Ishikawa (cell line): ENCODE measurements at regions not wholly inside any gene's neighbourhood (a gene's known extent, or its start where the extent isn't known, plus 50 kb on each side); places are given as distances from the start of the nearest gene placed in this dataset.

Experiments
- CEBPB ChIP-seq: IDR thresholded peaks from 2 replicates; pipeline ENCODE4 v1.6.1; 2012
- CREB1 ChIP-seq: IDR thresholded peaks from 2 replicates; pipeline ENCODE4 v1.6.1; 2012; ENCODE audit warnings: low read depth
- EGR1 ChIP-seq: IDR thresholded peaks from 2 replicates; pipeline ENCODE4 v1.6.1; 2012
- EP300 ChIP-seq: IDR thresholded peaks from 2 replicates; pipeline ENCODE4 v1.6.1; 2012; ENCODE audit warnings: borderline replicate concordance
- FOXM1 ChIP-seq: IDR thresholded peaks from 2 replicates; pipeline ENCODE4 v1.6.1; 2012; ENCODE audit warnings: low read depth, borderline replicate concordance
- NFIC ChIP-seq: IDR thresholded peaks from 2 replicates; pipeline ENCODE4 v1.6.1; 2012
- RAD21 ChIP-seq: IDR thresholded peaks from 2 replicates; pipeline ENCODE4 v1.6.1; 2012; ENCODE audit warnings: low read depth
- TAF1 ChIP-seq: IDR thresholded peaks from 2 replicates; pipeline ENCODE4 v1.6.1; 2012; ENCODE audit warnings: low read depth, mild to moderate bottlenecking
- TCF12 ChIP-seq: IDR thresholded peaks from 2 replicates; pipeline ENCODE4 v1.6.1; 2012; ENCODE audit warnings: low read depth
- TEAD4 ChIP-seq: IDR thresholded peaks from 2 replicates; pipeline ENCODE4 v1.6.1; 2012
- YY1 ChIP-seq: IDR thresholded peaks from 2 replicates; pipeline ENCODE4 v1.6.1; 2012; ENCODE audit warnings: low read depth
- ZBTB7A ChIP-seq: IDR thresholded peaks from 2 replicates; pipeline ENCODE4 v1.6.1; 2012; ENCODE audit warnings: low read depth
- TF ChIP-seq, protein P1 (sequence below): IDR thresholded peaks from 2 replicates; pipeline ENCODE4 v1.6.1; 2012
- TF ChIP-seq, protein P2 (sequence below): IDR thresholded peaks from 2 replicates; pipeline ENCODE4 v1.6.1; 2012
- TF ChIP-seq, protein P3 (sequence below): IDR thresholded peaks from 2 replicates; pipeline ENCODE4 v1.6.1; 2012; ENCODE audit warnings: low read depth, mild to moderate bottlenecking

DNA sequence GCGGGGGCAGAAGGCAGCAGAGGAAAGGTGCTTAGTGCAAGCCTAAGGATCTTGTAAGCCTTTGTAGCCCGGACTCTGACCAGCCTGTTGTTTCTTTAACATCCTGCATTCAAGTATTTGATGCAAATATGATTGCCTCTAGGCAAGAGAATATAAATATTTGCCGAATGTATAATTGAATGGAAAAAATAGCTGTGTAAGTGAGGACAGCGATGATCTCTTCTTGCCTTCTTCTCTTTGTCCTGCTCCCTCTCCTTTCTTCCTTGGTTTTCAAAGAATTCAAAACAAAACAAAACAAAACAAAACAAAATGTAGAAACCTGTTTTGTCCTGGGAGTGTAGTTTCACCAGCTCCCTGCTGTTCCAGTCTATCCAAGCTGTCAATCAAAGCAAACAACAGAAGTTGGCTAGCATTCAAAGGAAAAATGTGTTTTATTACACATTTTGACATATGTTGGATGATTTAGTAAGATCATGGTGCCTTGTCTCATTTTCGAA lies 74.9 kb upstream of the CPM start:
- TF ChIP-seq TCF12 (no peak), NFIC (peak; percentile 84), TEAD4 (peak; percentile 12; the same call in 1 of the 2 replicates), CEBPB (no peak), YY1 (no peak), FOXM1 (peak; percentile 50; the same call in 1 of the 2 replicates), CREB1 (no peak)
- TF ChIP-seq, protein P1, sequence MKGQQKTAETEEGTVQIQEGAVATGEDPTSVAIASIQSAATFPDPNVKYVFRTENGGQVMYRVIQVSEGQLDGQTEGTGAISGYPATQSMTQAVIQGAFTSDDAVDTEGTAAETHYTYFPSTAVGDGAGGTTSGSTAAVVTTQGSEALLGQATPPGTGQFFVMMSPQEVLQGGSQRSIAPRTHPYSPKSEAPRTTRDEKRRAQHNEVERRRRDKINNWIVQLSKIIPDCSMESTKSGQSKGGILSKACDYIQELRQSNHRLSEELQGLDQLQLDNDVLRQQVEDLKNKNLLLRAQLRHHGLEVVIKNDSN, result no peak

DNA sequence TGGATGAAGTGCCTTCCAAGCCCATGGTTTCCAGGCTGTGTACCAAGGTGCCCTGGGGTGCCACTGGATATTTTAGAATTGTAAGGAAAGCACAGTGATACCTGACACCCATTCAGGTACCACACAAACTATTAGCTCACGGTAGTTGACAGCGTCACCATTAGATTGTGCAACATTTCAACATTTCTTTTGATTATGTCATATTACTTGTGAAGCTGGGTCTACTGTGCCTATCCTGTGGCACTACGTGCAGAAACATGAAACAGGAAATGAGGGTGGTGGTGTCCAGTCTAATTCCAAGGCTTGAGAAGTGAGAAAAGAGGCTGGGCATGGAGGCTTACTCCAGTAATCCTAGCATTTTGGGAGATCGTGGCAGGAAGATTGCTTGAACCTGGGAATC lies 75.5 kb upstream of the CPM start:
- TF ChIP-seq, protein P2, sequence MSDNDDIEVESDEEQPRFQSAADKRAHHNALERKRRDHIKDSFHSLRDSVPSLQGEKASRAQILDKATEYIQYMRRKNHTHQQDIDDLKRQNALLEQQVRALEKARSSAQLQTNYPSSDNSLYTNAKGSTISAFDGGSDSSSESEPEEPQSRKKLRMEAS, result no peak; the same call in 1 of the 2 replicates
- no peak for TF ChIP-seq ZBTB7A
- TF ChIP-seq CEBPB, result peak; percentile 99
- no peak for TF ChIP-seq EGR1
- no peak for TF ChIP-seq YY1
- TF ChIP-seq TEAD4, result peak; percentile 56
- TF ChIP-seq CREB1, result peak; percentile 80
- TF ChIP-seq NFIC, result no peak
- TF ChIP-seq EP300, result peak; percentile 21; the same call in 1 of the 2 replicates
- TF ChIP-seq, protein P1, result peak; percentile 25; the same call in 1 of the 2 replicates
- TF ChIP-seq, protein P3, sequence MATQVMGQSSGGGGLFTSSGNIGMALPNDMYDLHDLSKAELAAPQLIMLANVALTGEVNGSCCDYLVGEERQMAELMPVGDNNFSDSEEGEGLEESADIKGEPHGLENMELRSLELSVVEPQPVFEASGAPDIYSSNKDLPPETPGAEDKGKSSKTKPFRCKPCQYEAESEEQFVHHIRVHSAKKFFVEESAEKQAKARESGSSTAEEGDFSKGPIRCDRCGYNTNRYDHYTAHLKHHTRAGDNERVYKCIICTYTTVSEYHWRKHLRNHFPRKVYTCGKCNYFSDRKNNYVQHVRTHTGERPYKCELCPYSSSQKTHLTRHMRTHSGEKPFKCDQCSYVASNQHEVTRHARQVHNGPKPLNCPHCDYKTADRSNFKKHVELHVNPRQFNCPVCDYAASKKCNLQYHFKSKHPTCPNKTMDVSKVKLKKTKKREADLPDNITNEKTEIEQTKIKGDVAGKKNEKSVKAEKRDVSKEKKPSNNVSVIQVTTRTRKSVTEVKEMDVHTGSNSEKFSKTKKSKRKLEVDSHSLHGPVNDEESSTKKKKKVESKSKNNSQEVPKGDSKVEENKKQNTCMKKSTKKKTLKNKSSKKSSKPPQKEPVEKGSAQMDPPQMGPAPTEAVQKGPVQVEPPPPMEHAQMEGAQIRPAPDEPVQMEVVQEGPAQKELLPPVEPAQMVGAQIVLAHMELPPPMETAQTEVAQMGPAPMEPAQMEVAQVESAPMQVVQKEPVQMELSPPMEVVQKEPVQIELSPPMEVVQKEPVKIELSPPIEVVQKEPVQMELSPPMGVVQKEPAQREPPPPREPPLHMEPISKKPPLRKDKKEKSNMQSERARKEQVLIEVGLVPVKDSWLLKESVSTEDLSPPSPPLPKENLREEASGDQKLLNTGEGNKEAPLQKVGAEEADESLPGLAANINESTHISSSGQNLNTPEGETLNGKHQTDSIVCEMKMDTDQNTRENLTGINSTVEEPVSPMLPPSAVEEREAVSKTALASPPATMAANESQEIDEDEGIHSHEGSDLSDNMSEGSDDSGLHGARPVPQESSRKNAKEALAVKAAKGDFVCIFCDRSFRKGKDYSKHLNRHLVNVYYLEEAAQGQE, result no peak
- no peak for TF ChIP-seq FOXM1
- TF ChIP-seq RAD21, result no peak

DNA sequence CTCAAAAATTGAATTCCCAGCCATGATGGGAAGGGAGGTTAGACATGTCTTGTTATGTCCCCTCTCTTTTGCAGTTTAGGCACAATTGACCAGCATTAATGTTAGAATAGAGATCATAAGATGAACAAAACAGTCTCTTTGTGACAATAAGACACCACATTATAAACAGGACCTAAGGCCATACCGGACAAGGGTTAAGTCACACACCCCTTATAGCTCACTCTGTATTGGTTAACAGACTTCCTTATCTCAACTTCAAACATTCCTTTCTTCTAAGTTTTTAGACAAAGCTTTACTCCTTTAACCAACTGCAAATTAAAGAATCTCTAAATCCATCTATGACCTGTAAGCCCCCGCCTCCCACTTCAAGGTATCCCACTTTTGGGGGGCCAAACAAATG lies 81.1 kb upstream of the CPM start:
- TF ChIP-seq TCF12 (no peak), YY1 (no peak), CREB1 (no peak), TEAD4 (no peak), ZBTB7A (no peak), FOXM1 (no peak), NFIC (no peak)
- TF ChIP-seq, protein P3, result no peak
- TF ChIP-seq, protein P1, result no peak

DNA sequence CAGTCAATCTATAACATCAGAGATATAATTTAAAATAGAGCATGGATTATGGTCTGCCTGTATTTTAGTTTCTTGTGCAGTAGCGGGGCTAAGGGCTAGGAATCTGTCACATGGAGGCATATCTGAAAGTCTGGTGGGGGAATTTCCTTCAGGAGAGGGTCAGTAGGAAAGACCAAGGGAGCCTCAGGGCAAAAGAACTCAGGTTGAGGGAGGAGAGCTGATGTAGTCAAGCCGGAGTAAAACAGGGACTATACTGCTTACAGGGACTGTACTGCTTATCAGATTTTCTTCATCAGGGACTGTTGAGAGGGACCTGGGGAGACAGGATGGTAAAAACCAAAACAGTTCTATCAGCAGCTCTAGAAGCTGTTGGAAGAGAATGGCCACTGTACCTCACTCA lies 82.0 kb upstream of the CPM start:
- TF ChIP-seq, protein P3, result no peak
- TF ChIP-seq, protein P1, result no peak
- TF ChIP-seq CEBPB (no peak), CREB1 (no peak), TCF12 (no peak), ZBTB7A (no peak), EP300 (no peak), FOXM1 (no peak), TAF1 (no peak), NFIC (no peak), TEAD4 (no peak), RAD21 (no peak), EGR1 (no peak), YY1 (no peak)
- TF ChIP-seq, protein P2, result no peak
